GM12892 (cell line): ENCODE measurements at regions not wholly inside any gene's neighbourhood (a gene's known extent, or its start where the extent isn't known, plus 50 kb on each side); places are given as distances from the start of the nearest gene placed in this dataset.

Experiments
- POLR2A ChIP-seq: IDR thresholded peaks from 2 replicates; pipeline ENCODE4 v1.6.1; 2011; ENCODE audit warnings: low read depth, low read length, control low read depth
- POLR2AphosphoS5 ChIP-seq: IDR thresholded peaks from 2 replicates; pipeline ENCODE4 v1.6.1; 2011; ENCODE audit warnings: low read depth, low read length, control low read depth
- TAF1 ChIP-seq: IDR thresholded peaks from 2 replicates; pipeline ENCODE4 v1.6.1; 2011; ENCODE audit warnings: low read depth, mild to moderate bottlenecking, control low read depth, low read length, borderline replicate concordance

GRCh38 chr1:229033480-229033879 is 237.4 kb upstream of the RAB4A start:
- TF ChIP-seq POLR2A (no peak), POLR2AphosphoS5 (no peak), TAF1 (no peak)
